ENCODE measurements at regions not wholly inside any gene's neighbourhood (a gene's known extent, or its start where the extent isn't known, plus 50 kb on each side); places are given as distances from the start of the nearest gene placed in this dataset.
A peak's percentile ranks its signal among the peaks of the same experiment; 100 is the strongest.

DNA sequence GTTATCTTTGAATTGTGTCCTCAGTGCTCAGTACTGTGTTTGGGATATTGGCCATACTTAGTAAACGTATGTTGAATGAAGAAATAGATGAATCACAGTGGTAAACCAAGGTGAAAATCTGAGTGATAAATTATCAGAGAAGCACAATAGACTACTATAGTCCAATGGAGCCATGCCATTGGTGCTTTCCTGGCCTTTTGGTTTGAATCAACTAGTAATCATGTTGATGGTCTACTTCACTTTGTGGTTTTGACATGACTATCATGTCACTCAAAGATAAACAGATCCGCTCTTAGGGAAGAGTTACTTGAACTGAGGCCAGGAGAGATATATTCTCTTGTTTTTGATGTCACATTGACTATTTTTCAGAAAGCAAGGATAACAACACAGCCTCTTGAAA is 86.1 kb upstream of the IGFBP3 start:
- Mint-ChIP-seq H3K9me3 (no peaks in the 10 kb centered on the region), H3K27me3 (ENCODE audit: insufficient read depth) (peaks cover 2% of the 10 kb centered on the region; the same call in 1 of the 2 replicates), H3K4me3 (no peak overlapping the region), H3K36me3 (ENCODE audit: low read depth) (no peaks in the 10 kb centered on the region), H3K4me1 (ENCODE audit: low read depth) (peaks cover 29% of the 10 kb centered on the region), H3K27ac (no peak overlapping the region)
- no peak for DNase-seq
- TF ChIP-seq, protein P1, sequence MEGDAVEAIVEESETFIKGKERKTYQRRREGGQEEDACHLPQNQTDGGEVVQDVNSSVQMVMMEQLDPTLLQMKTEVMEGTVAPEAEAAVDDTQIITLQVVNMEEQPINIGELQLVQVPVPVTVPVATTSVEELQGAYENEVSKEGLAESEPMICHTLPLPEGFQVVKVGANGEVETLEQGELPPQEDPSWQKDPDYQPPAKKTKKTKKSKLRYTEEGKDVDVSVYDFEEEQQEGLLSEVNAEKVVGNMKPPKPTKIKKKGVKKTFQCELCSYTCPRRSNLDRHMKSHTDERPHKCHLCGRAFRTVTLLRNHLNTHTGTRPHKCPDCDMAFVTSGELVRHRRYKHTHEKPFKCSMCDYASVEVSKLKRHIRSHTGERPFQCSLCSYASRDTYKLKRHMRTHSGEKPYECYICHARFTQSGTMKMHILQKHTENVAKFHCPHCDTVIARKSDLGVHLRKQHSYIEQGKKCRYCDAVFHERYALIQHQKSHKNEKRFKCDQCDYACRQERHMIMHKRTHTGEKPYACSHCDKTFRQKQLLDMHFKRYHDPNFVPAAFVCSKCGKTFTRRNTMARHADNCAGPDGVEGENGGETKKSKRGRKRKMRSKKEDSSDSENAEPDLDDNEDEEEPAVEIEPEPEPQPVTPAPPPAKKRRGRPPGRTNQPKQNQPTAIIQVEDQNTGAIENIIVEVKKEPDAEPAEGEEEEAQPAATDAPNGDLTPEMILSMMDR (IDR thresholded peaks at IDR 0.05), result no peak

DNA sequence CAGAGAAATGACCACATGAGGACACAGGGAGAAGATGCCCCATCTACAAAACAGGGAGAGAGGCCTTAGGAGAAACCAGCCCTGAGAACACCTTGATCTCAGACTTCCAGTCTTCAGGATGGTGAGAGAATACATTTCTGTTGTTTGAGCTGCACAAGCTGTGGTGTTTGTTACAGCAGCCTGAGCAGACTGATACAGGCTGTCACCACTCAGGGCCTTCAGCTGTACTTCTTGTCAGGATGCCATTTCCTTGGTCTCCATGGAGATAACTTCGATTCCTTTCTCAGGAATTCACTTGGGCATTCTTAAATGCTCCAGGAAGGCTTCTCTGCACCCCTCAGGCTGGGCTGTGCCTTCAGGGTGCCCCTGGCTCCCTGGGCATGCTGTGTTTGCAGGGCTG is 85.7 kb upstream of the IGFBP3 start:
- H3K27ac Mint-ChIP-seq, result no peak overlapping the region

DNA sequence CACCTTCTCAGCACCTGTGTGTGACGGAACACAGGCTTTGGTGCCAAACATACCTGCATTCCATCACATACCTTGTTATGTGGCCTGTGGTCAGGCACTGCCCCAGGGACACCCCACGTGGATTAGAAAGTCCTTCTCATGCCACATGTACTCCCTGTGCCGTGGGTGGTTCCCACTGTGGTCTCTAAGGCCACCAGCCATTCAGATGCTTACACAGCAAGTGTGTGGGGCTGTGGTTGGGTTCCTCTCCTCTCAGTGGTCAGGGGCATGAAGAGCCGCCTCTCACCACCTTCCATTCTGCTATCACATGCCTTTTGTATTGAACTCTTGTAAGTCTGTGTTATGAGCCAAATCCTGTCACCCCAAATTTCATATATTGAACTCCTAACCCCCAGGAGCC is 85.1 kb upstream of the IGFBP3 start:
- H3K27me3 Mint-ChIP-seq (ENCODE audit: insufficient read depth), result peaks cover 2% of the 10 kb centered on the region; the same call in 1 of the 2 replicates
- H3K27ac Mint-ChIP-seq, result no peak overlapping the region
- DNase-seq, result no peak

More for the DNA sequence above, 85.7 kb upstream of the IGFBP3 start:
- TF ChIP-seq, protein P1 (IDR thresholded peaks at IDR 0.05), result no peak
- Mint-ChIP-seq H3K4me1 (ENCODE audit: low read depth) (peaks cover 29% of the 10 kb centered on the region), H3K27me3 (ENCODE audit: insufficient read depth) (peaks cover 2% of the 10 kb centered on the region; the same call in 1 of the 2 replicates), H3K36me3 (ENCODE audit: low read depth) (no peaks in the 10 kb centered on the region), H3K4me3 (no peak overlapping the region), H3K9me3 (no peaks in the 10 kb centered on the region)
- DNase-seq, result no peak

DNA sequence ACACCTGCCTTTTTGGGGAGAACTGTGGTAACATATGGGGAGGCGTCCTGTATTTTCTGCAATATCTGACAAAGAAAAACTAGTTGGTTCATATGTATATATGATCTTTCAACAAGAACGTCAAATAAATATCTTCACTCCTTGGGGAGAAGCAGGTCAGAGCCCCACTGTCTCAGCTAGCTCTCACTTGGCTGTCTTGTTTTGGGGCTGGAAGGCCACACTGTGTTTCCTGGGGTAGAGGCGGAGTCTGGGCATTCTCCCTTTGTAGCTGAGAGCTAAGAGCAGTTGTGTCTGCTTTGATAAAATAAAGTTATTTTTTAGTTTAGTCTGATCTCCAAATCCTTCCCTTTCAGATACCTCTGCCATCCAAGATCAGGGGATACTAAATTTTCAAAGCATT is 83.9 kb upstream of the IGFBP3 start:
- H3K4me1 Mint-ChIP-seq (ENCODE audit: low read depth), result peaks cover 29% of the 10 kb centered on the region
- H3K9me3 Mint-ChIP-seq, result no peaks in the 10 kb centered on the region
- H3K4me3 Mint-ChIP-seq, result no peak overlapping the region
- peak overlapping the region; percentile 69; the same call in 1 of the 2 replicates for H3K27ac Mint-ChIP-seq
- TF ChIP-seq, protein P1 (IDR thresholded peaks at IDR 0.05), result no peak
- H3K36me3 Mint-ChIP-seq (ENCODE audit: low read depth), result no peaks in the 10 kb centered on the region
- no peak for DNase-seq
- H3K27me3 Mint-ChIP-seq (ENCODE audit: insufficient read depth), result no peaks in the 10 kb centered on the region; the same call in 1 of the 2 replicates

More for the DNA sequence above, 85.1 kb upstream of the IGFBP3 start:
- no peaks in the 10 kb centered on the region for H3K36me3 Mint-ChIP-seq (ENCODE audit: low read depth)
- no peak overlapping the region for H3K4me3 Mint-ChIP-seq
- H3K4me1 Mint-ChIP-seq (ENCODE audit: low read depth), result peaks cover 29% of the 10 kb centered on the region
- TF ChIP-seq, protein P1 (IDR thresholded peaks at IDR 0.05), result no peak
- H3K9me3 Mint-ChIP-seq, result no peaks in the 10 kb centered on the region

DNA sequence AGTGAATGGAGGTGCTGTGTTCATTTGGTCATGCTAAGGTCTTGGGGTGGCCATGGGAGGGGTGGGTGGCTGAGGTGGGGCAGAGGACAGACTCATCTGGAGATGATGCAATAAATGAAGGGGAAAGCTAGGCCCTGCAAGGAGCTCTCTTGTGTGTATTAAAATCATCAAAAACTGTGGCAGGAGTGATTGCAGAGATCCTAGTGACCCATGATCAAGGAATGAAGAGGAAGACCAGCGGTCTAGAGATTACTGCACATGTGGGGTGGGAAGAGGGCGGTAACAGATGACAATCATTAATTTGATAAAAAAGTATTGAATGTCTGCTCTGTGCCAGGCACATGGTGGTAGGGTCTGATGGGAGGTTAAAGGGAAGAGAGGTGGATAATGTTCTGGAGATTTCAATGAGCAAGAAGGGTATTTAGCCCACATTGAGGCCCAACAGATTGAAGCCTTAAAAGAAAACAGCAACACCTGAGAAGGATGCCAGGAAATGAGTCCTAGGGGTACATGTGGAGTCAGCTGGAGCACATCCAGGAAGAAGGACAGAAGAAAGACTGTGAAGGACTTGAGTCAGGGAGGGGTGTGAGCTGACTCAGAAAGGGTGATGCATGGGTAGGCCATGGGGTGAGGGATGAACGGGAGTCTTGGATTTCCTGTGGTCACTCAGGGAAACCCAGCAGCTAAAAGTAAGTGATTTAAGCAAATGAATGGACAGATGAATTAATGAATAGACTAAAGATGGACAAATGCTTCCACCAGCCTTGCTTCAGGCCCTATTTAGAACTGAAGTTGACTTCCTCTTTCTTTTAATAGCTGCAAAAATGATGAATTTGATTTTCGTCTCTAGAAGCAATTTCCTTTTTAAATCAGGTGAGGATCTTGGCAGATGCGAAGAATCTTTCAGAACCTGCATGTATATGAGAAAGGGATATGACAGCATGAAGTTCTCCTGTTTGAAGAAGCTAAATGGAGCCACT is 83.1 kb upstream of the IGFBP3 start:
- H3K27me3 Mint-ChIP-seq (ENCODE audit: insufficient read depth), result no peaks in the 10 kb centered on the region
- TF ChIP-seq, protein P1 (IDR thresholded peaks at IDR 0.05), result no peak
- peak; percentile 83 for DNase-seq
- H3K27ac Mint-ChIP-seq, result peak overlapping the region; percentile 69
- H3K4me1 Mint-ChIP-seq (ENCODE audit: low read depth), result peaks cover 29% of the 10 kb centered on the region
- no peaks in the 10 kb centered on the region for H3K9me3 Mint-ChIP-seq
- peak overlapping the region; percentile 44 for H3K4me3 Mint-ChIP-seq
- H3K36me3 Mint-ChIP-seq (ENCODE audit: low read depth), result no peaks in the 10 kb centered on the region
